ENCODE measurements at regions not wholly inside any gene's neighbourhood (a gene's known extent, or its start where the extent isn't known, plus 50 kb on each side); places are given as distances from the start of the nearest gene placed in this dataset.

- no peak for DNase-seq
These were observed 260.9 kb upstream of the CHD6 start for GRCh38 chr20:41879123-41879522.

GRCh38 chr20:41877911-41878310, 259.7 kb upstream of the CHD6 start:
- DNase-seq, result no peak

GRCh38 chr20:41874658-41875057, 256.5 kb upstream of the CHD6 start:
- DNase-seq, result no peak

- DNase-seq, result no peak
These were observed 254.8 kb upstream of the CHD6 start for GRCh38 chr20:41872930-41873329.

- DNase-seq, result no peak
These were observed 252.8 kb upstream of the CHD6 start for GRCh38 chr20:41870869-41871462.

- no peak for DNase-seq
These were observed 251.1 kb upstream of the CHD6 start for GRCh38 chr20:41869261-41869660.

GRCh38 chr20:41865938-41866337, 247.8 kb upstream of the CHD6 start:
- DNase-seq, result no peak

- no peak for DNase-seq
These were observed 244.3 kb upstream of the CHD6 start for GRCh38 chr20:41862476-41862875.

GRCh38 chr20:41861772-41862422, 243.7 kb upstream of the CHD6 start:
- no peak for DNase-seq

- no peak for DNase-seq
These were observed 236.6 kb upstream of the CHD6 start for GRCh38 chr20:41854765-41855164.

GRCh38 chr20:41853806-41854205, 235.6 kb upstream of the CHD6 start:
- no peak for DNase-seq

GRCh38 chr20:41848180-41848579, 230.0 kb upstream of the CHD6 start:
- no peak for DNase-seq

- DNase-seq, result no peak
These were observed 219.6 kb upstream of the CHD6 start for GRCh38 chr20:41837669-41838224.

- DNase-seq, result no peak
These were observed 215.6 kb upstream of the CHD6 start for GRCh38 chr20:41833739-41834138.

- DNase-seq, result no peak
These were observed 212.5 kb upstream of the CHD6 start for GRCh38 chr20:41830702-41831101.

- no peak for DNase-seq
These were observed 201.3 kb upstream of the CHD6 start for GRCh38 chr20:41819436-41819835.

- no peak for DNase-seq
These were observed 200.8 kb upstream of the CHD6 start for GRCh38 chr20:41818991-41819390.

GRCh38 chr20:41818369-41818768, 200.2 kb upstream of the CHD6 start:
- DNase-seq, result no peak

GRCh38 chr20:41811456-41811855, 193.3 kb upstream of the CHD6 start:
- DNase-seq, result no peak

- DNase-seq, result no peak
These were observed 181.9 kb upstream of the CHD6 start for GRCh38 chr20:41800040-41800439.

- no peak for DNase-seq
These were observed 180.8 kb upstream of the CHD6 start for GRCh38 chr20:41798930-41799502.

- no peak for DNase-seq
These were observed 168.0 kb upstream of the CHD6 start for GRCh38 chr20:41786158-41786557.

GRCh38 chr20:41784209-41784958, 166.2 kb upstream of the CHD6 start:
- no peak for DNase-seq

Measured in effector CD8-positive, alpha-beta T cell (primary cell).